GM21717 (cell line): ENCODE measurements at regions not wholly inside any gene's neighbourhood (a gene's known extent, or its start where the extent isn't known, plus 50 kb on each side); places are given as distances from the start of the nearest gene placed in this dataset.
"Not testable (repeated sequence)": the region's sequence is repeated elsewhere in the genome, so short reads cannot be mapped to it uniquely, and the experiment has no call there.

Experiments used
- ATAC-seq: cut with Tn5 transposase; IDR thresholded peaks from one replicate; pipeline ENCODE4 v1.9.1; 2021; ENCODE audit warnings: mild to moderate bottlenecking, moderate library complexity; ENCODE audit not compliant: unreplicated experiment

DNA sequence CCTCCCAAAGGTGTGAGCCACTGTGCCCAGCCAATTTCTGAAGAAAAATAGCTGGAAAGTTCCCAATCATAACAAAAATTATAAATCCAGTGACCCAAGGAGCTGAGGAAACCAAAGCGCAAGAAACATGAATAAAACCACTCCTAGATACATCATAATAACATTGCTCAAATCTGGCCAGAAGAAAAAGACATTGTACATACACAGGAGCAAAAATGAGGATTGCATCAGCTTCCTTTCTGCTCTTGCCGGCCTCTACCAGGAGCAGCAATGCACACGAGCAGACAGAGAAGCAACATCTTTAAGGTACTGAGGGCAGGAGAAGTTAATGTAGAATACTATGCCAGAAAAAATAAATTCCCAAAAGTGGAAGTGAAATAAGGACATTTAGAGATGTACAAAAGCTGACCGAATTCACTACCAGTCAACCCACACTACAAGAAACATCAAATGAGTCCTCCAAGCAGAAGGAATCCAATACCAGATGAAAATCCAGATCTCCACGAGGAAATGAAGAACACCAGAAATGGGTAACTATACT is 127.0 kb upstream of the NBPF11 start:
- ATAC-seq = not testable (repeated sequence)

DNA sequence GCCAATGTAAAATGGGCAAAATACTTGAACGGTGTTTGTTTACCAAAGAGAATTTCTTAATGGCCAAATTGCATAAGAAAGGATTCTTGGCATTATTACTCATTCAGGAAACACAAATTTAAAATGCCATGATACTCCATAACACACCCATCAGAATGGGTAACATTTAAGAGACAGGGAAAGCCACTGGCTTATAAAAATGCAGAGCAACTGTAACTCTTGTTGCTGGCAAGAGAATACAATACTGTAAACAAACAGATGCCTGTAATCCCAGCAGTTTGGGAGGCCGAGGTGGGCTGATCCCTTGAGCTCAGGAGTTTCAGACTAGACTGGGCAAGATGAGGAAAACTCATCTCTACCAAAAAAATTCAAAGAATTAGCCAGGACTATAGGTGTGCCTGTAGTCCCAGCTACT is 125.8 kb upstream of the NBPF11 start:
- not testable (repeated sequence) for ATAC-seq

DNA sequence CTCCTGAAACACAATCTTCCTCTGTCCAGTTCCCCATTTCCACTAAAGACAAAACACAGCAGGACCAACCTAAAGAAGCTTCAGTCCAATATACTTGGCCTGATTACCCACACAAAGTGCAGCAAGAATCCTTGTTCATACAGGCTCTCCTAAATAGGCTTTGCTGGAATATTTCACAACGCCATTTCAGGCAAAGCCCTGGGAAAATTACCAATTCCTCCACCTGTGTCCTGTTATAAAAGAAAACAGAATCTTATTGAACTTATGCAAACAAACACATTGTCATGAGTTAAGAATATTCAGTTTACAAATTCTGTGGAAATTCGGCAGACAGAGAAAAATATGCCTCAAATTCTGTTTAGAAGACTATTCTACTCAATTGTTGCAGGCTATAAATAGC is 115.0 kb upstream of the NBPF11 start:
- ATAC-seq = not testable (repeated sequence)

DNA sequence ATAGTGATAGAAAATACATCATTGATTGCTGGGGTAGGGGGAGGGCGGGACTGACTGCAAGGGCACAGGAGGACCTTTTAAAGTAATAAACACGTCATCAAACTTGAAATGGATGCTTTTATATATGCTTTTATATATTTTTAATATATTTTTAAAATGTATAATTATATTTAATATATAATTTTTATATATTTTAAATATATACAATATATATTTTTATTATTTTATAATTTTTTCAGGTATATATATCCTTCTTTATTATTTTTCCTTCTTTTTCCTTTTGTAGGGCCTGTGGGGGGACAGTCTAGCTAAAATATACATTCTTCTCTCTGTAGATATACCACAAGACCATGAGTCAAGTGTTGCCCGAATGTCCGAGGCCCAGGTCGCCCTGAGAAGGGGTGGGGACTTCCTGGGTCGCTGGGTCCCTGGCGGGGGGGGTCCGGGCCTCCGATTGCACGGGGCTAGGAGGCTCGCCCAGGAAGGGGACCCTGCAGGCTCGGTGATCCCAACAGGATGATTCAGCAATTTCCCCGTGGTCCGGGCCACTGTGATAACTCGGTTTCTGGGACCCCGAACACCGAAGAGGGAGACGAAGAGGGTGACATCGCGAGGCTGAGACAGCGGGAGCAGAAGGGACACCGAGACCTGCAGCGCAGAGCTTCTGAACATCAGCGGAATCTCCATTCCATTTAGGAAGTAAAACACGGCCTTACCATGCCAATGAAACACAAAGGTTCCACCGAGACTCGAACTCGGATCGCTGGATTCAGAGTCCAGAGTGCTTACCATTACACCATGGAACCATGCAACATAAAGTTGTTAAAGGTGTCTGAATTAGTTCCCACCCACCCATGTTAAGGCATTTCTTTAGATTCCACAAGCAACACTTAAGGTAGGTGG is 112.5 kb upstream of the NBPF11 start:
- ATAC-seq = no peak

DNA sequence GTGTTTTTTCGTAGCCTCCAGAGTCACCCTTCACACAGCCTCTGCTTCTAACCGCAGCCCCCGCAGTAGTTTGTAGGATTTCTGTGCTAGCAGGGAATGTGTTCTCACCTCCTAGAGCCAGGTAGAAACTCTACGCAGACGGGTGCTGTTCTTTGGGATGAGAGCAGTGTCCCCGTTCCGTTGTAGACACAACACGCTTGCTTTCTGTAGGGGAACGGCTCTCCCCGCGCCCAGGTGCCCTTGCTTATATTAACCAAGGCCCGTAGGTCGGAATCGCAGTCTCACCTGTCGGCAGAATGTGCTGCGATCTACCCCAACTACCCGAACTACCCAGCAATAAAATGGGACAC is 111.8 kb upstream of the NBPF11 start:
- no peak for ATAC-seq

DNA sequence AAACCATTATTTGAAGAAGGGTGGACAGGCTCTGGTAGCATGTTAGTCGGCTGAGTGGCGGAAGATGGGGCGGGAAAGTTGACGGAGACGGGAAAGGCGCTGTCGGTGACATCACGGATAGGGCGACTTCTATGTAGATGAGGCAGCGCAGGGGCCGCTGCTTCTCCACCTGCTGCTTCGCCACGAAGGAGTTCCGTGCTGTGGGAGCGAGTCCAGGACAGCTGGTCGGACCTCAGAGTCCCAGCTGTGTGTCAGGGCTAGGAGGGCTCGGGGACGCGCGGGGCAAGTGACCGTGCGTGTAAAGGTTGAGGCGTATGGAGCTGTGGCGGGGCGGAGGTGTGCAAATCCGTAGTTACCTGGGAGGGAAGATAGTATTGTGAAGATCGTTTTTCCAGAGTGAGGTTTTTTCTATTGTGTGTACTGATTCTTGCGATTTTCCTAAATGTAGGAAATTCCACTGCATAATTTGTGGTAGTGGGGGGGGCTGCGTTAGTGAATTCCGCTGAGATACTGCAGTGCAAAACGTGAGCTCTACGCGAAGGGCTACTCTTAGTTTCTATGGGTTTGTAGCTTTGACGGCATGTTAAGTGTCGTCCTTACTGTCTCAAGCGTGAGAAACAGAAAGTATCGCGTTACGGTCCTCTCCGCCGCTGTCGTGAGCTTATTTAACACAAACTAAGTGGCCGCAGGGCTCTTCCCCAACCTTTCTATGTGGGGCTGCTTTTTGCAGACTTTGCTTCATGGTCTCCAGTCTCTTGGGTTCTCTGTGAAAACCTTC is 111.2 kb upstream of the NBPF11 start:
- ATAC-seq = no peak

DNA sequence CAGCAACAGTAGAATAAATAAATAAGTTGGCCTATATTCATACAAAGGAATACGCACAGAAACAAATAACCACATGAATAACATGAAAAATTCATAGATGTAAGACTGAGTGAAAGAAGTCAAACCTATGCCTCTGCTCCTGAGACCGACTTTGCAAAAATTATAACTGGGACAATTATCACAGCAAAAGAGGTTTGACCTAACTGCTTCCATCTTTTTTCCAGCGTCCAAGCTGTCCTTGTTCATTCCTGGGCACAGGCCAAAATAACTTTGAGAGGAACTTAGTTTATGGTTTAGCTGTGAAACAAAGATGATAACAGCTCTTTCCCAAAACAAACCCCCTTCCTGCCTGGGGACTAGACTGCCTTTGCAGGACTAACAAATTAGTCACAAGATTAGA is 109.6 kb upstream of the NBPF11 start:
- ATAC-seq = not testable (repeated sequence)

DNA sequence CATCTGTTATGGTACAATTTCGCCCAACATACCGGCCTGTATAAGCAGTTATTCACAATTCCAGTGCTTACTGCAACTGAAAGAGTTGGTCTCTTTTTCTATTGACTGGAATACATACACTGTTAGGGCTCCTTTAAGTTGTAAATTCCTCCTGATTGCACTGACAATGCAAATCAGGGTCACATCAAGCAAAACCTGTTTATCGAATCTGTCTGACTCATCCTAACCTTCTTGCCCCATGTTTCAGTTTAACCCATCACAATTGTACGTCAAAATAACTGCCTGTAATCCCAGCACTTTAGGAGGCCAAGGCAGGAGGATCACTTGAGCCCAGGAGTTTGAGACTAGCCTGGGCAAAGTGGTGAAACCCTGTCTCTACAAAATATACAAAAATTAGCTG is 105.8 kb upstream of the NBPF11 start:
- ATAC-seq = not testable (repeated sequence)

DNA sequence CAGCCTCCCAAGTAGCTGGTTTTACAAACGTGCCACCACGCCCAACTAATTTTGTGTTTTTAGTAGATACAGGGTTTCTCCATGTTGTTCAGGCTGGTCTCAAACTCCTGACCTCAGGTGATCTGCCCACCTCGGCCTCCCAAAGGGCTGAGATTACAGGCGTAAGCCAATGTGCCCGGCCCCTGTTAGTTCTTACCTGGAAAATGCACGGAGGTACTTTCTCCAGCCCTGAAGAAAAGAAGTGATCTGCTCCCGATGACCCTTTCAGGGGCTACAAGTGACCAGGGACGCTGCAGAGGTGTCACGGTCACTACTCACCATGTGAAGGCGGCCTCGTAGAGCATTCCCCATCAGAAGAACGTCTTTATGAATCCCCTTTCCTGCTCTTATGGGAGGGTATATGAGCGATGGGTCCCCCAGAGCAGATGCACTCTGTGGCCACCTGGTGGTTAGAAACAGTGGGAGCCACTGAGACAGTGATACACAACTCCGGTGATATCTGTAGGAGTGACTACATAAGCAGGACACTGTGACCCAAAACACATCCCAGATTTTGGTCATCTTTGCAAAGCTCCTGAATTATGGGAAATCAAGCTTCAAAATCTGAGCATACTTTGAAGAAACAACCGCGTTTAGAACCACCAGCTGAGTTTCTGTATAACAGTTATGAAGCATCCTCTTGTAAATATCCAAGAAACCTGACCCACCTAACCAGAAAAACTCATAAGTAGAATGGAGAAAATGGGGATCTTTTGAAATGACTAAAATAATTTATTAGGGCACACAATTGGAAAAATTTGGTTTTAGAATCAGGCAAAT is 102.7 kb upstream of the NBPF11 start:
- ATAC-seq = not testable (repeated sequence)

DNA sequence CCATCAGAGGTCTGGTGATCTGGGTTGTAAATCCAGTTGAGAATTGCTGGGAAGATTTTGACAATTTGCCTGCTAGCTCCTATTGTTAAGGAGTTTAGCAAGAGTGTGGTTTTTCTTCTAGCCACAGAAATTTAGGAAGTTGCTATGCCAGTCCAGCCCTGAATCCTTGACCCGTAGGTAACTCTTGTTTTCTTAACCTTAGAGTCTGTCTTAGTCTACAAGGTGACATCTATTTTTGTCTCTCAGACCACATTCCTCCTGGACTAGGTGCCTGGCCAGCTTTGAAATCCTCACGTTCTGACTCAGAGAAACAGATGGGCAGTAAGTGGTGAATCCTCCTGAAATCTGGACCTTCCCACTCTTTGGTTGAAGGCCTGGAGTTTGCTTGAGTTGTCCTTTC is 101.7 kb upstream of the NBPF11 start:
- ATAC-seq = not testable (repeated sequence)

DNA sequence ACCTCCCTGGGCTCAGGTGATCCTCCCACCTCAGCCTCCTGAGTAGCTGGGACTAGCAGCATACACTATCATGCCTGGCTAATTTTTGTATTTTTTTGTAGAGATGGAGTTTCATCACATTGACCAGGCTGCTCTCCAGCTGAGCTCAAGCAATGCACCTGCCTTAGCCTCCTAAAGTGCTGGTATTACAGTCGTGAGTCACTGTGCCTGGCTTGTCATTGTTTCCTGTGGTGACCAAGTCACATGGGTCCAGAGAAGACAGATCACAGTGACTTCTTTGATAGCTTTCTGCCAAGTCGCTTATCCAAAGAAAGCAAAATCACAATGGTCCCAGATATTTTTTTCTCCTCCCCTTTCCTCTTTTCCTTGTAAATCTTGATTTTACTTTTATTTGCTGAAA is 96.7 kb upstream of the NBPF11 start:
- ATAC-seq = not testable (repeated sequence)

DNA sequence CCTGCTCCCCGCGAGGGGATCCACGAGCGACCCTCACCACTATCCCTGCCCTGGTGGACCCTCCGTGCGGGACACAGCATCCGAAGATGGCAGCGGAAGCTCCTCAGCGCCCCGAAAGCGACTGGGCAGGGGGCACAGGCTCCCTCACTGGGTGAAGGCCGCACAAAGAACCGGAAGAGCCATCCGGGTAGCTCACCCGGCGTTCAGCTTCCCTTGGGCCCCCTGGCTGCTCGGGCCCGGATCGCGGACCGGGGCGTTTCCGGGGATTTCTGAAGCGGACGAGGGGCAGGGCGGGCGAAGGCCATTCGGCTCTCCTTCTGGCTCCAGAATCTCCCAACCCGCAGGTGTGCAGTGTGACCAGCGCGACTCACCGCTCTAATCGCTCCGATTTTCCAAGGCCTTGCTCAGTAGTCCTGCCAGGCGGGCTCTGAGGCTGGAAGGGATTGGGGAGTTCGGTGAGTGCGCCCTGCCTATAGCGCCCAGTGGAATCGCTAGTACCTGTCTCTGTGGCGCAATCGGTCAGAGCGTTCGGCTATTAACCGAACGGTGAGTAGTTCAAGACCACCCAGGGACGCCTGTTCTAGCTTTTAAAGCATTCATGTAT is 94.3 kb upstream of the NBPF11 start:
- not testable (repeated sequence) for ATAC-seq

DNA sequence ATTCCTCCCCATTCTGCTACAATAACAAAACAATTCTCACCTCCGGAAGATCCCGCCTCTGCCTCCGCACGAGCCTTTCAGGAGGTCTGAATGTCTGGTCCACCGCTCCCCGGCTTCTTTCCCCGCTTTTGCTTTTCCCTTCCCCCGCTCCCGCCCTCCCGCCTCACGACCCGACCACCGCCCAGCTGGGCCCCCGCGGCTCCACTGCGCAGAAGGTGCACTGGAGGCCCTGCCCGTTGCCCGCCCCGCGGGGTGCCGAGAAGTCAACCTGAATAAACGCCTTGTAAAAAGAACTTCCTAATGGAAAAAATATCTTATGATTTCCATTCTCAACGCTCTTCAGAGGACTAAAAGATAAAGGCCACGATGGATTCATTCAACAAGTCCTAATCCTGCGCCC is 93.8 kb upstream of the NBPF11 start:
- not testable (repeated sequence) for ATAC-seq

DNA sequence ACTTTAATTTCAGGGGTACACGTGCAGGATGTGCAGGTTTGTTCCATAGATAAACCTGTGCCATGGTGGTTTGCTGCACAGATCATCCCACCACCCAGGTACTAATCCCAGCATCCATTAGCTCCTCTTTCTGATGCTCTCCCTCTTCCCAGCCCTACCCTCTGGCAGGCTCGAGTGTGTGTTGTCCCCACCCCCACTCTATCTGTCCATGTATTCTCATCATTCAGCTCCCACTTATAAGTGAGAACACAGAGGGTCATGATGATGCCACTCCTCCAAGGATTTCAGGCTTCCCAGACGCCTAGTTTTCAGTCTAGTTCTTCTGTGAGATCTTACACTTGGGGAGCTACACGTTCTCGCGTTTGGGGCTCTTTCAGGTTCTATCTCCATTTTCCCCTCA is 93.4 kb upstream of the NBPF11 start:
- ATAC-seq = not testable (repeated sequence)

DNA sequence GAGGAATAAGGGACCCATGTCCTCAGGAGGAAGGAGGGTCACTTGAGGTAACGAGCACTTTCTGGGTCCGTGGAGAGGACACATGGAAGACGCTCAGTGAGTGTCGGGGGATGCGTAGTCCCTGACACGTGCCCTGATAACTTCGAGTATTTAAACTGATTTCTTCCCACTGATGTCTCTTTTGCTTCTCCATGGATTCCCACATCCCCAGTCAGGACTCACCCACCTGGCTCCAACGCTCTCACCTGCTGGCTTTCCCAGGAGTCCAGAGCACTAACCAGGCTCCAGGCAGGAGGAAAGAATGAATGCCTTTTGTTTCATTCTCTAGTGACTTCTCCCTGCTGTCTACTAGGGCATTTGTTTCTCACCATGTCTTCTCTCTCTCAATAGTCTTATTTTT is 81.2 kb upstream of the NBPF11 start:
- ATAC-seq = not testable (repeated sequence)

DNA sequence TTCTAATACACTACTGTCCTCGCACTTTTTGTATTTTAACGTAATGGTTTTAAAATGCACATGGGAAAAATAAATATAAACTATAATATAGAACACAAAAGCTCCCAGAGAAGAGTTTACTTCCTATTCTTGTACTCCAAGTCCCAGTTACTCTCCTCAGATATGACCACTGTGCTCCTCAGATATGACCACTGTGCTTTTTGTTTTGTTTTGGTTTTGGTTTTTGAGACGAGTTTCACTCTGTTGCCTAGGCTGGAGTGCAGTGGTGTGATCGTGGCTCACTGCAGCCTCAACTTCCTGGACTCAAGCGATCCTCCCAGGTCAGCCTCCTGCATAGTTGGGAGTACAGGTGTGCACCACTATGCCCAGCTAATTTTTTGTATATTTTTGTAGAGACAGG is 76.8 kb upstream of the NBPF11 start:
- not testable (repeated sequence) for ATAC-seq

DNA sequence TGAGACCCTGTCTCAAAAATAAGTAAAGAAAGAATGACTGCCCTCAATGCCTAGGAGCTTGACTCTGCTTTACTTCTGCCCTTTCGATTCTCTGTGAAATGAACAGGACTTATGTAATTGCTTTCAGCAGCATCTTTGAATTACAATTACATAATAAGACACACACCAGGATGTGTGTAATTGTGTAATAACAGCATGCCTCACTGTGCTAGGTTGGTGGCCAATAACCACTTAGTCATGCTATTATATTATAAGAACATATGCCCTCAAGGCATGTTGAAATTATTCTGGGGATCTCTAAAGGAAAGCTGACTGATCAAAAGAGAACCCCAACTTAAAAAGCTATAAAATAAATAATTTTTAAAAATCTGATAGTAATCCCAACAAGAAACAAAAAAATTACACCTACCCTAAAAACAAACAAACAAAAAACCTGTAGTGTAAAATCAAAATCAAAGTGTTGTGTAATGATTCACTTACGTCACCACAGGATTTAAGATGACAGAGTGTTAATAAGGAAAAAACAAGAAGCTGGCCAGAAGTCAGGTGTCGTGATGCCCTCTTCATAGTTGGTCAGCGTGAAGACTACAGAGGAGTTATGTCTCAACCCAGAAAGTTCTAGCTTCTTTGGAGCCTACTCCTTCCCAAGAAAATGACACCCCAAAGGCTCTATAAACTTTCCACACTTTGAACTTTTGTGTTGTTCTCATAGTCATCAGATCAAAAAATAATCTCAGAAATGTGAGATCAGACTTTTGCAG is 70.5 kb upstream of the NBPF11 start:
- not testable (repeated sequence) for ATAC-seq

DNA sequence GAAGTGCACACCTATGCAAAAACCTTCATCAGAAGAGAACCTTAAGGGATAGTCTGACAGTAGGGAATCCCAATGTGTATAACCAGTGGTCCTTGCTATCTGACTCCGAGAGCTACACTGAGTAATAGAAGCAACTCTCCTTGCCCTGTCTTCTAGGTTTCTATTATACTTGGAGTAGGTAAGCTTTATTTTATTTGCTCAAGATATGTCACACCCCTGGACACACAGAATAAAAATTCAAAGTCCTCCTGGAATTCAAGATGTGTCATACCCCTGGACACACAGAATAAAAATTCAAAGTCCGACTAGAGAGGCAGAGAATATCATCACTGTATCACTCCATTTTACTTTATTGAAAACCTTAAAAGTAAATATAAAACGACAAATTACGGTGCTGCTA is 69.5 kb upstream of the NBPF11 start:
- not testable (repeated sequence) for ATAC-seq

DNA sequence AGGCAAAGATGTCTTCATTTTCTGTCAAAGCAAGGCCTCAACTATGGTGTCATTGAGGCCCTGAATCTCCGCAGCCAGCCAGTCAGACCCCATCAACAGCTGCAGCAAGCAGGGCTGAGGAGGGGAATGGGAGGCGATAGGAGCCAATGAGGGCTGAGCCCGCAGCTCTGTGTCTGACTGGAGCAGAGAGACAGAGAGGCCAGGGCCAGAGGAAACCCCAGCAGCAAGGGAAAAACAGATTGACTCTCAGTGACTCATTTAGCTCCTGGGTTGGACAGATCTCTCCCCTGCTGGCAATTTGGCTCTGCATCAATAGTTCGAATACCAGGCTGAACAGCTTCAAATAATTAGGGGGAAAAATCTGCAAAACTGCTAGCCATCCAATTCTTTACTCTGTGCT is 67.1 kb upstream of the NBPF11 start:
- ATAC-seq = not testable (repeated sequence)

DNA sequence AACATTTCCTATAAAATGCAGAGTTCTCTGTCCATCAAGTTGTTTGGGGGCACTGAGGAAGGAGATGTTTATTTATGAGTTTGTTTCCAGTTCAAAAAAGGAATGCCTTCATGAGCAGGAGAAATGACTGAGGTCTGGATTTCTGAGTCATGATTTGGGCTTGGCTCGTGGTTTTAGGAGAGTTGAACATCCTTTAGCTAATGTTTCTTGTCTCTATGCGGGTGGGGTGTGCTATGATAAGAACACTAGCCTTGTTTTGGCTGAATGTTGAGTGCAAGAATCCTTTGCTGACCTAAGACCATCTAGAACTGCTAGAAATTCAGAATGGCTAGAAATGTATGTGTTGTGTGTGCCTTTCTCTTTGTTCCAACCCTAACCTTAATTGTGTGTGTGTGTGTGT is 59.1 kb upstream of the NBPF11 start:
- ATAC-seq = not testable (repeated sequence)
